ENCODE measurements at regions not wholly inside any gene's neighbourhood (a gene's known extent, or its start where the extent isn't known, plus 50 kb on each side); places are given as distances from the start of the nearest gene placed in this dataset.
A peak's percentile ranks its signal among the peaks of the same experiment; 100 is the strongest.

DNA sequence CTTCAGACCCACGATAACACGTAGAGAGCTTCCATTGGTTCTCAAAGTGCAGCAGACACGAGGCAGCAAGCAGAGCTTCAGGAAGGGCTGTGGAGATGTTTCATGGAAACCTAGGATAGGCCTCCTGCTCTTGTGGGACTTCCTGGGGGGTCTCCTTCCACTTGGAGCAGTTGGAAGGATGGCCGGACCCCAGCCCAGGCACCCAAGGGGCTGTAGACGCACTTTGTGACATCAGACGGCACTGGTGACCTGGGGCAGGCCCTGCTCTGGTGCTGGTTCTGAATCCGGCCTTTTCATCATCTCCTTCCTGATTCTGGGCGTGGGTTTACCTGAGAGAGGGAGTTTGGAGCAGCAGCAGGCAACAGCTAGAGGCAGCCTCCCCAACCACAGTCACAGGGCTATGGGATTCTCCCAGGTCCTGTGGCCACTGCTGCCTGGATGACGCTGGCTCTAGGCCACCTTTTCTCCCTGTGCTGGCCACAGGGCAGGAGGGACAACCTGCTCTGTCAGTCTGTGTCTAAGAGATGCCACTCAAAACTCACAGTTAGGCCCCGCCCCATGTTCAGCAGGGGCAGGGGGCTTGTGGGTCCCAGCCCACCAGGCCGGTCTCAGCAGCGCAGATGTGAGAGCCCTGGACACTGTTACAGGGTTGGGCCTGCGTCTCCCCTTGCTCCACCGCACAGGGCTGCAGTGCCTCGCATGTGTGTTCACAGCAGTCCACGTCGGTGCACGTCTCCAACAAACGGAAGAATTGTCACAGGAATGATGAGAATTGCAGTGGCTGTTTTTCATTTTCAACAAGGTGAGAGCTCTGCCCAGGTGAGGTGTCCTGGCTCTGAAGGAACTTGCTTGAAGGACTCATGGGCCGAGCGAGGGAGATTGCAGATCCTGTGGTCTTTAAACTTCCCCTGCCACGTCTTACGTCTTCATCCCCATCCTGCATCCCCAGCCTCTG lies 569.3 kb downstream of the TCERG1L start:
- DNase-seq (ENCODE audit: low read depth), result no peak

DNA sequence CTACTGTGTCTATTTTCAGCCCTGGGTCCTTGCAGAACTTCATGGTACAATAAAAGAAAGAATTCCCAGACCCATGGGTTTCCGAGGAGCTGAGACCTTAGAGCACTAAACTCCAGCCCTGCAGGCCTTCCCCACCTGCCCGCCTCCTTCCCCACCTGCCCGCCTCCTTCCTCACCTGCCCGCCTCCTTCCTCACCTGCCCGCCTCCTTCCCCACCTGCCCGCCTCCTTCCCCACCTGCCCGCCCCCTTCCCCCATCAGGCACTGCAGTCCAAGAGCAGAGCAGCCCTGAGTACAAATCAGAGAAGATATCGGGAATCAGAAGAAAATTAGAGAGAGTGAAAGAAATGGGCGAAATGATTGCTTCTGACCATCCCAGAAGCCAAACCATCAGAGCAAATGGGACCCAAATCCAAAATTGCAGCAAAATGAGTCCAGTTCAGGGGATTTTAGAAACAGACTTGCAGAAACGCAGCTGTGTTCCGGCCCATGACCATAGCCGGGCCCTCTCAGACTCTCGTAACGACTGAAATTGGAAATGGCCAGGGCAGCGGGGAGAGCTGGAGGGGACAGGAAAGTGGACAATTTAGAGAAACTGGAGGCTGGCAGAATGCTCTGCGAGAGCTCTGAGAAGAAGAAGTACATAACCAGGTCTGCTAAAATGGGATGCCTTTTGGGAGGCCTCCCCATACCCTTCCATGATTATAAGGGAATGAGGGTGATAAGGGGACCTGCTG lies 568.4 kb downstream of the TCERG1L start:
- no peak for DNase-seq (ENCODE audit: low read depth)

DNA sequence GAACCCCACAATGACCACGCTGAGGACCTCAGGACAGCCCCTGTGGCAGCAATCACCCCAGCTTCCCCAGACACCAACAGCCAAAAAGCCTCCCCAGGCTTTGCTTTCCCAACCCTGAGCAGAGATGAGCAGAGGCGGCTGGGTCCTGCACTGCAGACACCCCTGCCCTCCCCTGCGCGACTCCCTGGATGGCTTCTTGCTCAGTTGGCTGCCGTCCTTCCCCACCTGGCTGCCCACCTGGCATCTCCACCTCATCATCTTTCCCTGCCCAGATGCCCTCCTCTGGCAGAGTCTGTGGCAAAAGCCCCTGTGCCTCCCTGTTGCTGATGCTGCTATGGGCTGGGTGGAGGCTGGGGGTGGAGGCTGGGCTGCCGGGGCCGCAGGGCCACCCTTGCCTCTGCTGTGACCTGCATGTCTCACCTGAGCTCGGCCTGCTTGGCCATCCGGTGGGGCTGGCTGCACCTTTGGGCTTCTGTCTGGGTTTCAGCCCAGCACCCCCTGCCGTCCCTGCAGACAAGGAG lies 567.7 kb downstream of the TCERG1L start:
- DNase-seq (ENCODE audit: low read depth), result no peak

DNA sequence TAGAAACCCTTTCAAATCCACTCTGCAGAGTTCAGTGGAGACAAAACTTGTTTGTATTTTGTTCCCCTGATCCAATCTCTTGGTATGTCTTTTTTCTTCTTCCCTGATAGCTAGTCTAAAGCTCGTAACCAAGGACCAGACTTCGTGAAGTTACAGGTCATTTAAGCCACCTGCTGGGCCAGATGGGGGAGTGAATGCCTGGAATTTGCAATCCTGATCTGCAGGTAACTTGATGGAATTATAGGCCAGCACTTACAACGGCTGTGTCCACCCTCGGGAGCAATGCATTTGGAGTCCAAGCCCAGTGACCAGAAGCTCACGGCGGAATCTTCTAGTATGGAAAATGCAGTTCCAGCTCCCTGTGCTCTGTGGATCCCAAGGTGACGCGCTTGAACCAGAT lies 566.9 kb downstream of the TCERG1L start:
- DNase-seq (ENCODE audit: low read depth), result no peak

DNA sequence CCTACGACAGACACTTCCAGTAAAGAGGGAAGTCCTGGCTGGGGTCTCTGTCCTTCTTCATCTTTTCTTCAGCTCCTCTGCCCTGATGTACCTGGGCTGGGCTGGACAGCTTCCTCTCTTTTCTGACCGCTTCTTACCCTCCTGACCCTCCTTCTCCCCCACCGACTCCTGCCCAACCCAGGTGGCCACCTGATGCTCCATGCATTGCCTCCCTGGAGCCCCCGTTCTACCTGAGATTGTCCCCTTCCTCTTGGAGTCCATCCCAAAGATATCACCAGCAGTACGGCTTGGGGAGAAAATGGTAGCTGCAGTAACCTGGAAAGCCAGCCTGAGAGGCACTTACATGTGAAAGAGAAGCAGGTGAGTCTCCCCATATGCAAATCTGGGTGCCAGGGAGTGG lies 566.3 kb downstream of the TCERG1L start:
- no peak for DNase-seq (ENCODE audit: low read depth)

DNA sequence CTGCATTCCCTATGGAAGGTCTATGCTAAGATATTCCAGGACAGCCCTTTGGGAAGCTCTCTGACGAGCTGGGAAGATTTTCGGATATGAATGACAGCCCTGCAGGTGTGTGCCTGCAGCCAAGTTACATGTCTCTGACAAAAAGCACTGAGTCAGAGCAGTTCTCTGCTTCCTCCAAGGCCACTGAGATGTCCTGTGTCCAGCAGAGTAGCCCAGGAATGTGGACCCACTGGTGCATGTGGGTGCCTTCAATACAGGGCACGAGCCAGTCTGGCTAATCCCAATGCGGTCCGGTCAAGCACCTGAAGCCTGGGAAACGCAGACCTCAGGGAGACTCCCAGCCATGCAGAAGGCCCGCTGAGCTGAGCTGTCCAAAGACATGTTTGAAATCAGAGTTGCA lies 565.7 kb downstream of the TCERG1L start:
- no peak for DNase-seq (ENCODE audit: low read depth)

DNA sequence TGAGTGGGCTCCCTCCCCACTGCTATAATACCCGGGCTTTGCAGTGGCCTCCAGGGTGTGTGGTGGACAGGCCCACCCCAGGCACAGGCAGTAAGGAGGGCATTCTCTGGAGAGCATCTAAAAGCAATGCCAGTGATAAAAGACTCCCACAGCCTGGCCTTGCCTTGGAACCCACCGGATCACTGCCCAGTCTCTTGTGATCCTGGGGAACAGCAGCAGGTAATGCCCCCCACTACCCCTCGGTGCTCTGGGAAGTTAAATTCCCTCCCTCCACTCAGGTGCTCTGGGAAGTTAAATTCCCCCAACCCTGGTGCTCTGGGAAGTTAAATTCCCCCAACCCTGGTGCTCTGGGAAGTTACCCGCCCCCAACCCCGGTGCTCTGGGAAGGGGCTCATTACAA lies 565.2 kb downstream of the TCERG1L start:
- no peak for DNase-seq (ENCODE audit: low read depth)

DNA sequence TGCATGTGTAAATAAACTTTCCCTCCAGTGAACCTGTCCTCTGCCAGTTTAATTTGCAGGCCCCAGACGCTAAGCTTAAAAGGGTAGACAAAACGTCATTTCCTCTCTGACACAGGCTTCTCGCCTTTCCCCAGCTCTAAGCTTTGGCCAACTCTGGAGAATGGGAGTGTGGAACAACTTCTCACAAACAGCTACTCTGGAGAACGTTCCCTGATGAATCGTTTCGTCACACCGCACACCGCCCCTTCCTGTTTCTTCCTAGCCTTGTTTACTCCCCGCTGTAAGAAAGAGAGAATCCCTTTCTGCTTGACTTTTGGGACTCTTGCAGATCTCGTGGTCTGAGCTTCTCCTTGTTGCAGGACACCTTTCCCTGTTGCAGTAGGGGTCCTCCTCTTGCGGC lies 564.2 kb downstream of the TCERG1L start:
- DNase-seq (ENCODE audit: low read depth), result no peak

DNA sequence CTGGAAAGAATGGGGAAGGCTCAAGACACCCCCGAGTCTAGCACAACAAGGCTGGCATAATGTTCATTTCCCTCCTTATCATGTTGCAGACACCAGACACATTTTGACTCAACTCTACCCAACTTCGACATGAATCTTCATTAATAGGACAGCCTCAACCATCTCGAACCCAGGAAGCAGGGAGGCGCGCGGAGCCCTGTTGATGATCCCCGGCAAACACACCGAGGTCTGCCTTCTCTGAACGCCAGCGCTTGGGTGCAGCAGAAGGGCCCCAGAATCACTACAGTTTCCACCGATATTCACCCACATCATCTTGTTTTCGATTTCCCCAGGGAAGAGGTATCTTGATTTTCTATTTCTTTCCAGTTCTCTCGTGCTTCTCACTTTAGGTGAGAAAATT lies 563.6 kb downstream of the TCERG1L start:
- no peak for DNase-seq (ENCODE audit: low read depth)

DNA sequence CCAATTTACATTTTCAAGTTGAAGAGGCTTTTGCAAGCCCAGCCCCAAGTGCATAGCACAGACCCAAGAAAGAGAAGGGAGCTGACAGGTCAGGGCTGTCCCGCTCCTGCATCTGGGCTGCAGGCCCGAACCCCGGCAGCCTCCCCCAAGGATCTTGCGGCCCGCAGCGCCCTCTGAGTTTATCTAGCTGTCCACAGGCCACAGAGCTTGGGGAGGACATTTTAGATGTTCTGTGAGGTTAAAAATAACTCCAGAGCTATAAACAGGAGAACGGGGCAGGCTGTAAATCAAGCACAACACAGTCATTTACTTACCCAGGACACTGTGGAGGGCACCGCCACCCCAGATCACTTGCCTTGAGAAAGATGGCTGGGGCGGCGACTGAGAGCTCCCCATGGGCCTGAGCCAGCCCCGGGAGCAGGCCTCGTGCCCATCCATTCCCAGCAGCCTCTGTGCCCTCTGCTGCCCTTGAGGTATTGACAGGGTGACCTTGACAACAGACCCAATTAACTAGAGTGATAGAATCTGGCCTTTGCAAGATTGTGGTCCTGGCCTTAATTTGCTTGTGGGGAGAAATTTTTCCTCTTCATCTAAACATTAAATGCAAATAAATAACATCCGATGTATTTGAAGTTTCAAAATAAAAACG lies 563.0 kb downstream of the TCERG1L start:
- DNase-seq (ENCODE audit: low read depth), result no peak

DNA sequence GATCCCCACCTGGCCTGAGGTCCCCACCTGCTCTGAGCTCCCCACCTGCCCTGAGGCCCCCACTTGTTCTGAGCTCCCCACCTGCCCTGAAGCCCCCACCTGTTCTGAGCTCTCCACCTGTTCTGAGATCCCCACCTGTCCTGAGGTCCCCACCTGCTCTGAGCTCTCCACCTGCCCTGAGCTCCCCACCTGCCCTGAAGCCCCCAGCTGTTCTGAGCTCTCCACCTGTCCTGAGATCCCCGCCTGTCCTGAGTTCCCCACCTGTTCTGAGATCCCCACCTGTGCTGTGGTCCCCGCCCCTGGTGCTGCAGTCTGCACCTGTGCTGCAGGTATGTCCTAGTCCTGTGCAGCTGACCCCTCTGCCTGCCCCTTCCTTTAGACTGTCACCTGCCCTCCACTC lies 561.6 kb downstream of the TCERG1L start:
- no peak for DNase-seq (ENCODE audit: low read depth)

DNA sequence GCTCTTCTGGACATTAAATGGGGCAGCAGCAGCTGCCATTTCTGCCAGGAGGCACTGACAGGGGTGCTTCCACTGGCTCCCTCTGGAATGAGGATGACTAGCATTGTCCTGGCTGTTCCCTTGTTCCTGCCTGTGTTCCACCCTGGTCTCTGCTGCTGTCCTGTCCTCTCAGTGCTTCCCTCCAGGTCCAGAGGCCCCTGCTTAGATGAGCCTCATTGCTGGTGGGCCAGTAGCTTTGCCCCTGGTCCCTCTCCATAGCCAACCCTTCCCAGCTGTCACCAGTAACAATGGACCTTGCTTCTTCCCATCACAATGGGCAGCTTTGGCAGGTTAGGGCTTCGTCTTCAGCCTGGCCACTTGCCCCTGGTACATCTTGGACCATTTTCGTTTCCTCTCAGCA lies 561.1 kb downstream of the TCERG1L start:
- no peak for DNase-seq (ENCODE audit: low read depth)

DNA sequence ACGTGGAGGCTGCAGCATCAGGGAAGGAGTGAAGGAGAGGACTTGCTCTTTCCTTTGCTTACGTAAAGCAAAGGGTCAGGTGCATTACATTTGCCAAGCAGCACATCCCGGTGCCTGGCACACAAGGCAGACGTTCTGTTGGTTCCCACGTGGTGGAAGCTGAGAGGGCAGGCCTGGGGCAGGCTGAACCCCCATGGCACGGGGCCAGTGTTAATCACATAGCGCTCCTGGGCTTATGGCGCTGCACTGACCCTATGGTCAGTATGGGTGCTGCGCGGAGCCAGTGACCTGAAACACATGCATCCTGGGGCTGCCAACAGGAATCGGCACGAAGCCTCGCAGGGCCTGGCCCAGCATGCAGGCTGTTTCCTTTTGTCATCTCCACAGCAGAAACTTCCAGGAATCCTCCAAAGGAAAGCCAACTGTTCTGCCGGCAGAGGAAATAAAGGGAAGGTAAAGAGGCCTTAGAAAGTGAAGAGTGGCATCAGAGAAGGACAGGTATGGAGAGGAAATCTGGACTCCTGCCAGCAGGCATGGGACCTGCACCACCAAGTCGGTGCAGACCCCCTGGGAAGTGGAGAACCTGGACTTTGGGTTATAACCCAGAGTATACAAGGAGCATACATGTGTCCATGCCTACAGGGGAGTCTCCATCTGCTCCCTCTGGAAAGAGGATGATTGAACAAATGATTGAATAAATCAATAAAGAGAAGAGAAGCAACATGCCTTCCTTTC lies 560.2 kb downstream of the TCERG1L start:
- DNase-seq (ENCODE audit: low read depth), result no peak

DNA sequence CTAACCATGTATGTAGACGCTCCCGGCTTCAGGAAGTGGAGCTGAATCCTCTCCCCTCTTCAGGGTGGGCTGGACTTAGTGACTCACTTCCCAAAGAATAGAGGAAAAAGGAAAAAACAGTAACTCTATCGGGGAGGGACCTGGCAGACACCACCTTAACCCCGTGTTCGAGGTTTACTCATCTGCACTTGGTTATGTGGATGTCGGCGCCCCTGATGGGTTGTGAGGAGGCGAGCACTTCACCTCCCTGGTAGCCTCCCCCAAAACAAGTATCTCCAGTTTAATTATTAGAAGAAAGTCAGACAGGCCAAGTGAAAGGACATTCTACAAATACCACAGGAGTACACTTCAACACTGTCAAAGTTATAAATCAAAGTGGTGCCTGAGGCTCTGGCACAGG lies 559.7 kb downstream of the TCERG1L start:
- peak; percentile 30 for DNase-seq (ENCODE audit: low read depth)

DNA sequence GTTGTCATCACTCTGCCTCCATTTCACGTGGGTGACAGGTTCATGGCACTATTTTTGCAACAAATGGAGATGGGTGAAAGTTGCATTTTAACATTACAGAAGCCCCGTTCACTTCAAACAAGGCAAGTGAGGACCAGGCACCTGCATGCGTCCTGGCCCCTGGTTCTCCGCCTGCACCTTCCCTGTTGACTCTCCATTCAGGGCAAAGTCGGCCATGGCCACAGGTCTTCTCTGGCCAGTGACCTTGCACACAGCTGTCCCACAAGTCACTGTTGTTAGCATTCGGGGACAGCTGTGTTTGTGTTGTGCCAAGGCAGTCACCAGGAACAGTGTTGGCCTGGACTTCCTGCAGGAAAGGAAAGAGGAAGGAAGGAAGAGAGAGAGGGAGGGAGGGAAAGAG lies 554.9 kb downstream of the TCERG1L start:
- DNase-seq (ENCODE audit: low read depth), result no peak

DNA sequence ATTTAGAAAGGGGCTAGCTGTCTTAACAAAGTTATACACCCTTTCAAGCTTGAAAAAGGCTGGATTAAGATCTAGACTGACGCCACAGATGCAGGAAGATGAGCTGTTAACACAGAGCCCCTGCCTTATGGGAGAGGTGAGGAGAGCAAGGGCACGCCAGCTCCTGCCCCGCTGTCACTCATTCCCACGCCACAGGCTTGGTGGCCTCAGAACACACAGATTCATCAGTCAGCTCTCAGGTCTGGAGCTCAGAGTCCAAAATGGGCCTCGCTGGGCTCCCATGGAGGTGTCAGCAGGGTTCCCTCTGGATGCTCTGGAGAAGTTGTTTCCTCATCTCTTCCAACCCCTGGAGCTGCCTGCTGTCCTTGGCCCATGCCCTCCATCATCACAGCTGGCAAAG lies 554.2 kb downstream of the TCERG1L start:
- DNase-seq (ENCODE audit: low read depth), result no peak

DNA sequence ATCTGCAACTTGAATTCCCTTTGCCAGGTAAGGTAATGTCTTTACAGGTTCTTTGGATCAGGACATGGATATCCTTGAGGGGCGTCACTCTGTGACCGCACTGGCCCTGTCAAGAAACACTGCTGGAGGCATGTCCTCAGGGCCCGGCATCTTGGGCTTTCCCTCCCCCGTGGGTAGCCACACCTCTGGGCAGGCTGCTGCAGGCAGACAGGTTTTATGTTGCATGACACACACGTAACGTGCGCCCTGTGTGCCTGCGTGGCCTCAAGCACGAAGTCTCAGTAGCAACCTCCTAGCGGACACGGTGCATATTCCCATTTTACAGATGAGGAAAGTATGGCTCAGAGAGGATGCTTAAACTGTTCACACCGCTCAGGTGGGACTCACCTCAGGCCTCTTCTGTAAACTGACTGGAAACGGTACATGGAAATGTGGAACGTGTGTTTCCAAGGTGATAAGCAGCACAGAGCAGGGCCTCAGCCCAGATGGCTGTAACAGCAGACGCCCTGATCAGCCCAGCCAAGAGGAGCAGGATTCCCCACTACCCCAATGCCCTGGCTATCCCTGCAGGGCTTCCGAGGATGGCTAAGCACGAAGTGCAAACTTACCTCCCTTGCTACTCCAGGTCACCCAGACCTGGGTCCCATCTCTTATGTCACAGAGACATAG lies 553.6 kb downstream of the TCERG1L start:
- no peak for DNase-seq (ENCODE audit: low read depth)

DNA sequence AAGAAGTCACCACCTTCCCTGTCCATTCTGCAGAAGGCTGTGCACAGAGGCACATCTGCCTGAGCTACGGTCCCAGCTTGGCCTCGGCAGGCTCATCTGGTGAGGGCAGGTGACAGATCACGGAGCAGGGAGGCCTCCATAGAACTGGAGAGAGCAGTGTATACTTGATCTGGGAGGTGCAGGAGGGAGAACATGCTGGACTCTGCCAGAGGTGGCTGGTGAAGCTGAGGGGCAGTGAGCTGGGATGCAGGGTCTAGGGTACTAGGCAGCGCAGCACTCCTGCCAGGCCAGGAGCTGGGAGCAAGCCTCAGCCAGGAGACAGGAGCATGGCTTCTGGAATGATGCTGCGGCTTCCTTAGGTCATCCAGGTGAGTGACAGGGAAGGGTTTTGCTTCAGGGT lies 553.0 kb downstream of the TCERG1L start:
- DNase-seq (ENCODE audit: low read depth), result no peak

DNA sequence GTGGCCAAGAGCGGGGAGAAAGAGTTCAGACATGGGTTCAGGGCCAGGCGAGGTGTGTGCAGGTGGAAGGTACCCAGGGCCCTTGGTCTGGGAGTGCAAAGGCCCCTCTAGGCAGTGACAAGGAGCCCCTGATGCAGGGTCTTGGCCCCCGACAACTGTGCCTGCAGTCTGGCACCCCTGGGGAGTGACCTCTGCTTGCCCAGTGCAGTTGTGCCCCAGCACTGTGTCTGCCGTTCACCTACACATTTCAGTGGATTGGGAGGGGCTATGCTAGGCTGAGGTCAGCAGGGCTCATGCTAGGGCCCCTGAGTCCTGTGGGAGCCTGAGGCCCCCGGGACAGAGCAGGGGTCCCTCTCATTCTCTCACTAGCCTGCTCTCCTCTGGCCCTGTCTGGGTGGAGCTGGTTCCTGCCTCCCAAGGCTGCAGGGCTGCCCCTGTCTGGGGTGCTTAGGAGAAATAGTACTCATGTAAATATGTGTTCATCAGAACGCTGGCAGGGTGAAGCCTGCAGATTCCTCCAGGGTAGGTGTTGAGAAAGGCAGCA lies 550.4 kb downstream of the TCERG1L start:
- no peak for DNase-seq (ENCODE audit: low read depth)

DNA sequence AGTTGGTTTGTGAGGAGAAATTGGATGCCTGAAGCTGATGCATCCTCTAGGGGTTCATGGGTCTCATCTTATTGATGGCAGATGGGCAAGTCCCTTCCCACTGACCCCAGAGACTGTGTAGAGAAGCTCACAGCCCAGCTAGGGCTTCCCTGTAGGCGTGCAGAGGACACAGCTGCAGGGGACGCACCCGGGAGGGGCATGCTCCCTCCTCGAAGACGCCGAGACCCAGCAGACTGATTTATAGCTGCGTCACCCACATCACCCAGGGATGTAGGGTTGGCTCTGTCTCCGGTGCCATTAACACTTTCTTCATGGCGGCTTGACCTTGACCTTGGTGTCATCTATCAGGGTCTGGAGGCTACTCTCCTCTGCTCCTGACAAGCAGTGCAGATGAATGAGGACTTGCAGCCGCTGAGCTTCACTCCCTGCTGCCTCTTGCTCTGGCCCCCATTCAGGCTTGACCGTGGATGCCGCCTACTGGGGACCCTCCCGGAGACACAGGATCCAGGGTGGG lies 549.7 kb downstream of the TCERG1L start:
- no peak for DNase-seq (ENCODE audit: low read depth)

Data from HT1080 (cell line).